H1 (cell line): ENCODE measurements at regions not wholly inside any gene's neighbourhood (a gene's known extent, or its start where the extent isn't known, plus 50 kb on each side); places are given as distances from the start of the nearest gene placed in this dataset.

Source experiments
- CTCF ChIA-PET: fragments of 300-600 bp; sonication (Branson Sonifier 250); formaldehyde crosslinking; loops from one replicate; lab custom pipeline; 2021; ENCODE audit not compliant: partially characterized antibody; lab: Charles Lee
- POLR2A ChIA-PET: fragments of 300-600 bp; sonication (Branson Sonifier 250); formaldehyde crosslinking; loops from one replicate; lab custom pipeline; 2021; ENCODE audit warnings: inconsistent platforms; ENCODE audit not compliant: partially characterized antibody; lab: Charles Lee
- DNase-seq, 2 experiments: peaks; one replicate each; pipeline versions ENCODE4 v3.0.0 to v3.0.0-alpha.2; 2010 to 2022; ENCODE audit warnings: low spot score in 2 of 2, low read depth in 1 of 2, mixed read lengths in 1 of 2
- FAIRE-seq: peaks from 2 replicates; lab custom pipeline; 2011; peaks lifted over from hg19 to GRCh38; lab: Jason Lieb, UNC
- H2AFZ ChIP-seq: 2 replicates; pipeline ENCODE4 v1.8.1; 2012; ENCODE audit warnings: low read length, inconsistent platforms
- H2AK5ac ChIP-seq: 2 replicates; pipeline ENCODE4 v1.6.1; 2013; ENCODE audit warnings: low read depth, low read length
- H2BK120ac ChIP-seq: replicated peaks from 2 replicates; pipeline ENCODE3; 2013; ENCODE audit warnings: low read depth, low read length, inconsistent platforms
- H2BK12ac ChIP-seq: 2 replicates; pipeline ENCODE4 v1.6.1; 2013; ENCODE audit warnings: low read depth, low read length
- H2BK15ac ChIP-seq: 2 replicates; pipeline ENCODE4 v1.6.1; 2013; ENCODE audit warnings: low read length
- H2BK20ac ChIP-seq: 2 replicates; pipeline ENCODE4 v1.6.1; 2013; ENCODE audit warnings: low read length
- H2BK5ac ChIP-seq: 2 replicates; pipeline ENCODE4 v1.6.1; 2013; ENCODE audit warnings: low read depth, low read length
- H3K14ac ChIP-seq: 2 replicates; pipeline ENCODE4 v1.6.1; 2013; ENCODE audit warnings: inconsistent platforms; ENCODE audit not compliant: insufficient read length
- H3K18ac ChIP-seq: 2 replicates; pipeline ENCODE4 v1.6.1; 2013; ENCODE audit warnings: low read length; ENCODE audit errors: extremely low read depth
- H3K23ac ChIP-seq: 2 replicates; pipeline ENCODE4 v1.6.1; 2013; ENCODE audit warnings: inconsistent platforms; ENCODE audit not compliant: insufficient read length
- H3K23me2 ChIP-seq: 2 replicates; pipeline ENCODE4 v1.6.1; 2013; ENCODE audit warnings: low read depth, low read length
- H3K27ac ChIP-seq: 2 replicates; pipeline ENCODE4 v1.6.1; 2011; ENCODE audit warnings: low read depth, low read length, inconsistent platforms
- H3K27me3 ChIP-seq, 4 experiments: replicated peaks in 1 of 4; 1 replicate in 1 of 4; 2 replicates in 3 of 4; pipeline versions ENCODE4 v1.6.1 to v1.8.1; 2011 to 2013; ENCODE audit warnings: low read length in 3 of 4, mild to moderate bottlenecking in 3 of 4, inconsistent platforms in 2 of 4, mixed read lengths in 2 of 4, moderate library complexity in 1 of 4; ENCODE audit not compliant: control insufficient read depth in 3 of 4, insufficient read depth in 3 of 4; ENCODE audit errors: extremely low read depth in 1 of 4
- H3K36me3 ChIP-seq, 4 experiments: 2 replicates each; pipeline versions ENCODE4 v1.6.1 to v1.8.1; 2011 to 2013; ENCODE audit warnings: mild to moderate bottlenecking in 4 of 4, low read length in 3 of 4, moderate library complexity in 2 of 4, control low read depth in 1 of 4, inconsistent platforms in 1 of 4; ENCODE audit not compliant: insufficient read depth in 4 of 4, control insufficient read depth in 2 of 4
- H3K4ac ChIP-seq: replicated peaks from 2 replicates; pipeline ENCODE3; 2013; ENCODE audit warnings: low read length, low read depth, mixed read lengths, inconsistent platforms; ENCODE audit not compliant: insufficient read length
- H3K4me1 ChIP-seq, 4 experiments: replicated peaks in 1 of 4; 1 replicate in 1 of 4; 2 replicates in 3 of 4; pipeline versions ENCODE4 v1.6.1 to v1.8.1; 2011 to 2013; ENCODE audit warnings: low read length in 3 of 4, inconsistent platforms in 2 of 4, mixed read lengths in 1 of 4; ENCODE audit not compliant: insufficient read depth in 4 of 4, control insufficient read depth in 3 of 4
- H3K4me2 ChIP-seq, 2 experiments: 2 replicates each; pipeline versions ENCODE4 v1.6.1 to v1.8.1; 2011 to 2013; ENCODE audit warnings: low read depth in 2 of 2, low read length in 2 of 2, control low read depth in 1 of 2, inconsistent platforms in 1 of 2, mild to moderate bottlenecking in 1 of 2; ENCODE audit not compliant: insufficient read depth in 1 of 2
- H3K4me3 ChIP-seq, 4 experiments: fragments of 200-600, 300-600 bp in 1 of 4; sonication (generic), shearing (Covaris generic), sonication (Bioruptor Twin) in 1 of 4; 2 replicates each; pipeline versions ENCODE4 v1.5.1 to v1.8.1; 2011 to 2016; ENCODE audit warnings: low read length in 4 of 4, low read depth in 3 of 4, control low read depth in 2 of 4, inconsistent platforms in 2 of 4, mild to moderate bottlenecking in 2 of 4, mixed read lengths in 1 of 4, moderate library complexity in 1 of 4; ENCODE audit not compliant: insufficient read depth in 2 of 4; ENCODE audit errors: extremely low read depth in 1 of 4
- H3K56ac ChIP-seq: replicated peaks from 2 replicates; pipeline ENCODE3; 2013; ENCODE audit warnings: low read depth, mild to moderate bottlenecking, mixed read lengths, low read length, inconsistent platforms; ENCODE audit not compliant: insufficient read length
- H3K79me1 ChIP-seq: 2 replicates; pipeline ENCODE4 v1.6.1; 2013; ENCODE audit warnings: low read depth, low read length, control low read depth
- H3K79me2 ChIP-seq, 2 experiments: 2 replicates each; pipeline versions ENCODE4 v1.6.1 to v1.8.1; 2012 to 2013; ENCODE audit warnings: low read length in 2 of 2, mild to moderate bottlenecking in 2 of 2, inconsistent platforms in 1 of 2; ENCODE audit not compliant: insufficient read depth in 2 of 2, control insufficient read depth in 1 of 2
- H3K9ac ChIP-seq, 4 experiments: replicated peaks in 1 of 4; 1 replicate in 1 of 4; 2 replicates in 3 of 4; pipeline versions ENCODE4 v1.6.1 to v1.8.1; 2011 to 2013; ENCODE audit warnings: low read depth in 3 of 4, low read length in 3 of 4, control low read depth in 2 of 4, mild to moderate bottlenecking in 2 of 4, moderate library complexity in 2 of 4, inconsistent platforms in 1 of 4; ENCODE audit errors: extremely low read depth in 1 of 4
- H3K9me3 ChIP-seq, 2 experiments: 2 replicates each; pipeline versions ENCODE4 v1.6.1 to v1.8.1; 2012 to 2013; ENCODE audit warnings: mild to moderate bottlenecking in 2 of 2, moderate library complexity in 2 of 2, control low read depth in 1 of 2, inconsistent platforms in 1 of 2, low read depth in 1 of 2, low read length in 1 of 2, mixed read lengths in 1 of 2; ENCODE audit not compliant: insufficient read depth in 2 of 2
- H4K20me1 ChIP-seq, 2 experiments: replicated peaks in 1 of 2; 2 replicates each; pipeline versions ENCODE3 to v1.8.1; 2011 to 2013; ENCODE audit warnings: inconsistent platforms in 2 of 2, low read length in 2 of 2, mild to moderate bottlenecking in 1 of 2; ENCODE audit not compliant: insufficient read depth in 2 of 2, control insufficient read depth in 1 of 2
- H4K5ac ChIP-seq: 2 replicates; pipeline ENCODE4 v1.6.1; 2013; ENCODE audit warnings: low read length, low read depth, mixed read lengths, inconsistent platforms; ENCODE audit not compliant: insufficient read length
- H4K8ac ChIP-seq: 2 replicates; pipeline ENCODE4 v1.8.0; 2013; ENCODE audit warnings: mild to moderate bottlenecking, moderate library complexity, low read length, inconsistent platforms; ENCODE audit not compliant: insufficient read depth; ENCODE audit errors: extremely low read depth
- H4K91ac ChIP-seq: replicated peaks from 2 replicates; pipeline ENCODE3; 2013; ENCODE audit warnings: low read length, mixed read lengths, inconsistent platforms; ENCODE audit not compliant: insufficient read length
- CEBPB ChIP-seq: IDR thresholded peaks from 2 replicates; pipeline ENCODE4 v1.6.1; 2012; ENCODE audit warnings: low read depth, low read length
- SAP30 ChIP-seq: fragments of 300-600 bp; sonication (generic); IDR thresholded peaks from 2 replicates; pipeline ENCODE4 v1.7.1; 2012; ENCODE audit warnings: low read length, moderate library complexity, mild to moderate bottlenecking, inconsistent platforms; ENCODE audit not compliant: insufficient read depth, insufficient replicate concordance
- WGBS, 2 experiments: shearing (Covaris generic) in 1 of 2; methylation state at CpG; one replicate each; pipeline versions ENCODE4 v1.1.6 to v1.1.7; 2013 to 2015; ENCODE audit warnings: low lambda C conversion rate in 2 of 2, mixed read lengths in 2 of 2, inconsistent platforms in 1 of 2, low coverage in 1 of 2, missing lambda C conversion rate in 1 of 2; ENCODE audit not compliant: insufficient replicate concordance in 2 of 2, insufficient coverage in 1 of 2, insufficient read length in 1 of 2; ENCODE audit errors: extremely low coverage in 1 of 2, missing lambda C conversion rate in 1 of 2; 5-methylcytosine and 5-hydroxymethylcytosine counted together

DNA sequence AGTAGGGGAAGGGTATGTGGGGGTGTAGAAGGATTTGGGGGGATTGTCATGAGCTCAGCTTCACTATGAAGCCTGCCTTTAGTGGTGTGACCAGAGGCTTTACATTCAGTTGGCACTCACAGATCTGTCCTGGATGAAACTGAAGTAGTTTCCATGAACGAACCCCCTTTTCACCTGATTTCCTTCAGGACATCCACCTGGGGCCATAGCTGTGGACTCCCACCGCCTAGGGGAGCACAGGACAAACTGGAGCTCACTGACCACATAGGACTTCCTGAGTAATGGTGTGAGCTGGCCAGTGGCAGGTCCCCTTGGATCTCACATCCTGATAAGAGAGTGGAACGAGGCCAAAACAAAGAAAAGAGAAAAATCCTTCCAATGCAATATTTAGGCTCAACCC is 54.1 kb downstream of the MRPL57 start:
- H3K36me3 ChIP-seq, result no peaks in the 10 kb centered on the region
- no peak overlapping the region for H3K14ac ChIP-seq
- H3K18ac ChIP-seq, result no peak overlapping the region
- peaks cover 3% of the 10 kb centered on the region; the same call in 1 of the 2 replicates for H3K23me2 ChIP-seq
- no peak overlapping the region for H4K91ac ChIP-seq
- no peaks in the 10 kb centered on the region for H3K79me1 ChIP-seq
- 100% methylated on average over 3 of the region's 3 CpGs; no CpG with 5 or more reads in 1 of the 2 experiments for WGBS, 2 experiments
- no peak overlapping the region for H2BK120ac ChIP-seq
- no peak overlapping the region for H2BK5ac ChIP-seq
- peaks cover 0 to 2% of the 10 kb centered on the region in 2 experiments for H4K20me1 ChIP-seq
- no peak overlapping the region for H3K27ac ChIP-seq
- no peaks in the 10 kb centered on the region for H3K4me1 ChIP-seq
- H3K4me2 ChIP-seq, result no peak overlapping the region
- FAIRE-seq (no peak), DNase-seq (no peak)
- H2BK12ac ChIP-seq, result no peak overlapping the region
- no peak for TF ChIP-seq SAP30
- no peak for TF ChIP-seq CEBPB
- no peaks in the 10 kb centered on the region for H3K9me3 ChIP-seq
- H2AFZ ChIP-seq, result no peak overlapping the region
- H3K56ac ChIP-seq, result no peak overlapping the region
- no peak overlapping the region for H3K4ac ChIP-seq
- no peak overlapping the region for H3K4me3 ChIP-seq
- POLR2A ChIA-PET, result no interaction called here
- no peak overlapping the region for H3K23ac ChIP-seq
- H3K79me2 ChIP-seq, result no peaks in the 10 kb centered on the region
- no peak overlapping the region for H4K8ac ChIP-seq
- no peak overlapping the region for H3K9ac ChIP-seq
- CTCF ChIA-PET, result interaction anchor here (0.6 to 1.0 kb wide), 4 partner anchors 12 to 402 kb away, joined by 3 to 4 read pairs (median 3); no protein-coding TSS in a partner anchor
- no peak overlapping the region for H2AK5ac ChIP-seq
- H2BK20ac ChIP-seq, result no peak overlapping the region
- H2BK15ac ChIP-seq, result no peak overlapping the region
- no peaks in the 10 kb centered on the region for H3K27me3 ChIP-seq
- no peak overlapping the region for H4K5ac ChIP-seq
